SK-N-MC (cell line): ENCODE measurements at regions not wholly inside any gene's neighbourhood (a gene's known extent, or its start where the extent isn't known, plus 50 kb on each side); places are given as distances from the start of the nearest gene placed in this dataset.

Experiments
- EZH2 ChIP-seq: fragments of 200-600 bp; sonication (generic); IDR thresholded peaks from one replicate; pipeline ENCODE4 v1.6.1; 2017; ENCODE audit warnings: antibody characterized with exemption
- FOXP2 ChIP-seq: optimal IDR thresholded peaks from 2 replicates; pipeline ENCODE3; 2011; ENCODE audit warnings: mild to moderate bottlenecking, moderate library complexity; ENCODE audit not compliant: insufficient read depth; ENCODE audit errors: extremely low read length, control extremely low read depth
- POLR2AphosphoS5 ChIP-seq: IDR thresholded peaks from 2 replicates; pipeline ENCODE4 v1.6.1; 2012; ENCODE audit warnings: mild to moderate bottlenecking, low read depth, low read length, borderline replicate concordance

GRCh38 chr22:27474711-27475547 is 326.6 kb downstream of the MN1 start:
- TF ChIP-seq POLR2AphosphoS5 (no peak), FOXP2 (no peak), EZH2 (no peak)
